Kidney (tissue), 13 donors: ENCODE measurements at regions not wholly inside any gene's neighbourhood (a gene's known extent, or its start where the extent isn't known, plus 50 kb on each side); places are given as distances from the start of the nearest gene placed in this dataset.

Experiments
- DNase-seq, 5 donors: peaks; one replicate each; pipeline ENCODE4 v3.0.0-alpha.2; 2013 to 2020
- FAIRE-seq: peaks from 2 replicates; lab custom pipeline; 2012; peaks lifted over from hg19 to GRCh38; lab: Jason Lieb, UNC
- H3K27ac ChIP-seq, 2 donors: one replicate each; pipeline ENCODE4 v1.7.0; 2013; ENCODE audit warnings: low read depth in 2 of 2, low read length in 2 of 2, inconsistent platforms in 1 of 2
- H3K27me3 ChIP-seq: one replicate; pipeline ENCODE4 v1.7.1; 2013; ENCODE audit warnings: low read length, inconsistent platforms; ENCODE audit not compliant: control insufficient read depth, insufficient read depth
- H3K36me3 ChIP-seq, 3 donors: one replicate each; pipeline versions ENCODE4 v1.7.0 to v1.7.1; 2013; ENCODE audit warnings: low read length in 3 of 3, control low read depth in 1 of 3, inconsistent platforms in 1 of 3; ENCODE audit not compliant: insufficient read depth in 3 of 3, control insufficient read depth in 2 of 3
- H3K4me1 ChIP-seq, 3 donors: one replicate each; pipeline versions ENCODE4 v1.7.0 to v1.7.1; 2013; ENCODE audit warnings: low read length in 3 of 3, inconsistent platforms in 1 of 3, low read depth in 1 of 3; ENCODE audit not compliant: control insufficient read depth in 2 of 3, insufficient read depth in 2 of 3
- H3K4me3 ChIP-seq, 3 donors: one replicate each; pipeline versions ENCODE4 v1.7.0 to v1.8.1; 2013; ENCODE audit warnings: low read length in 3 of 3, control low read depth in 1 of 3, inconsistent platforms in 1 of 3
- H3K9ac ChIP-seq, 3 donors: one replicate each; pipeline versions ENCODE4 v1.7.0 to v1.7.1; 2013; ENCODE audit warnings: low read length in 3 of 3, control low read depth in 1 of 3, inconsistent platforms in 1 of 3
- H3K9me3 ChIP-seq, 3 donors: one replicate each; pipeline versions ENCODE4 v1.7.0 to v1.7.1; 2013; ENCODE audit warnings: low read length in 3 of 3, control low read depth in 1 of 3, inconsistent platforms in 1 of 3; ENCODE audit not compliant: control insufficient read depth in 2 of 3, insufficient read depth in 1 of 3
- CTCF ChIP-seq: IDR thresholded peaks from 3 replicates; pipeline ENCODE4 v1.5.1; 2012; ENCODE audit warnings: mild to moderate bottlenecking, moderate library complexity, borderline replicate concordance; ENCODE audit not compliant: insufficient read depth; ENCODE audit errors: extremely low read depth
- intact Hi-C: fragments of 100-400 bp; cut with DNase I; formaldehyde crosslinking; loops from one replicate; pipeline ENCODE4 v1.11.1; 2022
- donor health status: control.
- donor health status: control.
- donor health status: control.
- donor health status: control.
- donor health status: control.
- donor health status: DM: yes; HTN: yes; CAD: no.
- donor health status: Normal renal cell carcinoma (clear cell type).

GRCh38 chr20:55605594-55605993 lies 399.7 kb downstream of the CBLN4 start:
- no peak overlapping the region for H3K4me3 ChIP-seq
- no peaks in the 10 kb centered on the region for H3K27me3 ChIP-seq
- no peak for TF ChIP-seq CTCF
- no peak overlapping the region for H3K27ac ChIP-seq
- H3K4me1 ChIP-seq = no peaks in the 10 kb centered on the region
- no peaks in the 10 kb centered on the region for H3K36me3 ChIP-seq
- FAIRE-seq (no peak), DNase-seq (no peak)
- H3K9me3 ChIP-seq = no peaks in the 10 kb centered on the region
- intact Hi-C loops = no loop called here
- H3K9ac ChIP-seq = no peak overlapping the region

GRCh38 chr20:55597526-55597925 lies 407.8 kb downstream of the CBLN4 start:
- no peak for DNase-seq
- H3K27me3 ChIP-seq = no peaks in the 10 kb centered on the region
- H3K4me3 ChIP-seq = no peak overlapping the region
- intact Hi-C loops = no loop called here
- no peak for TF ChIP-seq CTCF
- H3K4me1 ChIP-seq = no peaks in the 10 kb centered on the region
- H3K9ac ChIP-seq = no peak overlapping the region
- FAIRE-seq = no peak
- H3K27ac ChIP-seq = no peak overlapping the region
- no peaks in the 10 kb centered on the region for H3K9me3 ChIP-seq
- H3K36me3 ChIP-seq = no peaks in the 10 kb centered on the region

GRCh38 chr20:55596431-55596830 lies 408.9 kb downstream of the CBLN4 start:
- H3K36me3 ChIP-seq = no peaks in the 10 kb centered on the region
- DNase-seq (no peak), FAIRE-seq (no peak)
- intact Hi-C loops = no loop called here
- H3K4me3 ChIP-seq = no peak overlapping the region
- no peaks in the 10 kb centered on the region for H3K4me1 ChIP-seq
- no peaks in the 10 kb centered on the region for H3K9me3 ChIP-seq
- no peaks in the 10 kb centered on the region for H3K27me3 ChIP-seq
- no peak for TF ChIP-seq CTCF
- no peak overlapping the region for H3K9ac ChIP-seq
- H3K27ac ChIP-seq = no peak overlapping the region

GRCh38 chr20:55592866-55593265 lies 412.5 kb downstream of the CBLN4 start:
- TF ChIP-seq CTCF = no peak
- no peak for FAIRE-seq
- intact Hi-C loops = no loop called here

More at GRCh38 chr20:55592866-55593265, 412.5 kb downstream of the CBLN4 start:
- no peaks in the 10 kb centered on the region for H3K36me3 ChIP-seq
- no peak for DNase-seq
- H3K9me3 ChIP-seq = no peaks in the 10 kb centered on the region
- no peak overlapping the region for H3K9ac ChIP-seq
- H3K4me3 ChIP-seq = no peak overlapping the region
- H3K27ac ChIP-seq = no peak overlapping the region
- no peaks in the 10 kb centered on the region for H3K4me1 ChIP-seq
- no peaks in the 10 kb centered on the region for H3K27me3 ChIP-seq
